Thyroid gland (tissue), 4 donors: ENCODE measurements at regions not wholly inside any gene's neighbourhood (a gene's known extent, or its start where the extent isn't known, plus 50 kb on each side); places are given as distances from the start of the nearest gene placed in this dataset.
"Not testable (repeated sequence)": the region's sequence is repeated elsewhere in the genome, so short reads cannot be mapped to it uniquely, and the experiment has no call there.

Source experiments
- DNase-seq, 2 donors: peaks; one replicate each; pipeline ENCODE4 v3.0.0-alpha.2; 2019
- H3K27ac ChIP-seq, 3 donors: fragments of 200-600 bp; sonication (generic); 1 replicate in 2 of 3; 2 replicates in 1 of 3; pipeline ENCODE4 v1.5.1; 2016 to 2019; ENCODE audit warnings: mild to moderate bottlenecking in 1 of 3, moderate library complexity in 1 of 3
- H3K27me3 ChIP-seq: fragments of 200-600 bp; sonication (generic); one replicate; pipeline ENCODE4 v1.5.1; 2019
- H3K36me3 ChIP-seq, 2 donors: fragments of 200-600 bp; sonication (generic); one replicate each; pipeline ENCODE4 v1.5.1; 2016 to 2019
- H3K4me1 ChIP-seq, 2 donors: fragments of 200-600 bp; sonication (generic); one replicate each; pipeline ENCODE4 v1.5.1; 2017 to 2019
- H3K4me3 ChIP-seq, 3 donors: fragments of 200-600 bp; sonication (generic); replicated peaks in 1 of 3; 1 replicate in 2 of 3; 2 replicates in 1 of 3; pipeline ENCODE4 v1.5.1; 2016; ENCODE audit warnings: mild to moderate bottlenecking in 1 of 3
- H3K9me3 ChIP-seq: fragments of 200-600 bp; sonication (generic); one replicate; pipeline ENCODE4 v1.5.1; 2017
- CTCF ChIP-seq, 6 experiments: fragments of 200-600 bp in 3 of 6; fragments of 450-650 bp in 3 of 6; sonication (generic) in 3 of 6; IDR thresholded peaks; one replicate each; pipeline ENCODE4 v1.5.1; 2016 to 2019; ENCODE audit warnings: antibody characterized with exemption in 6 of 6, mild to moderate bottlenecking in 2 of 6, inconsistent platforms in 1 of 6, moderate library complexity in 1 of 6
- POLR2A ChIP-seq, 2 donors: fragments of 450-650 bp; IDR thresholded peaks; one replicate each; pipeline ENCODE4 v1.6.1; 2017; ENCODE audit warnings: antibody characterized with exemption in 2 of 2, mild to moderate bottlenecking in 2 of 2, moderate library complexity in 1 of 2
- WGBS, 2 donors: methylation state at CpG; one replicate each; pipeline ENCODE4 v1.1.5; 2017; 5-methylcytosine and 5-hydroxymethylcytosine counted together
- intact Hi-C: fragments of 100-400 bp; cut with DNase I; formaldehyde crosslinking; loops from one replicate; pipeline ENCODE4 v1.15.1; 2023

GRCh38 chr2:40020997-40021396 is 241.9 kb upstream of the THUMPD2 start:
- no peaks in the 10 kb centered on the region for H3K36me3 ChIP-seq
- no peak overlapping the region for H3K4me3 ChIP-seq
- no peak overlapping the region for H3K27ac ChIP-seq
- no peak for DNase-seq
- no peaks in the 10 kb centered on the region for H3K4me1 ChIP-seq
- TF ChIP-seq POLR2A (IDR thresholded peaks at IDR 0.05) (no peak), CTCF (IDR thresholded peaks at IDR 0.05) (no peak)
- no peaks in the 10 kb centered on the region for H3K27me3 ChIP-seq
- no peaks in the 10 kb centered on the region for H3K9me3 ChIP-seq
- intact Hi-C loops: no loop called here
- 94 to 100% methylated on average over 1 of the region's 1 CpG for WGBS, 2 donors

- TF ChIP-seq POLR2A (IDR thresholded peaks at IDR 0.05) (no peak), CTCF (IDR thresholded peaks at IDR 0.05) (no peak)
- no peaks in the 10 kb centered on the region for H3K4me1 ChIP-seq
- no peaks in the 10 kb centered on the region for H3K9me3 ChIP-seq
- no peaks in the 10 kb centered on the region for H3K27me3 ChIP-seq
- H3K27ac ChIP-seq: no peak overlapping the region
- 69 to 76% methylated on average over 1 of the region's 1 CpG for WGBS, 2 donors
- intact Hi-C loops: no loop called here
- H3K4me3 ChIP-seq: no peak overlapping the region
- no peak for DNase-seq
- no peaks in the 10 kb centered on the region for H3K36me3 ChIP-seq
These were observed 237.3 kb upstream of the THUMPD2 start for GRCh38 chr2:40016151-40016885.

GRCh38 chr2:40013962-40014361 is 234.9 kb upstream of the THUMPD2 start:
- intact Hi-C loops, H3K9me3 ChIP-seq, H3K36me3 ChIP-seq, H3K27me3 ChIP-seq, DNase-seq, H3K4me3 ChIP-seq, H3K4me1 ChIP-seq, H3K27ac ChIP-seq: not testable (repeated sequence)
- 92 to 99% methylated on average over 12 to 17 of the region's 17 CpGs for WGBS, 2 donors

GRCh38 chr2:40004336-40004735 is 225.3 kb upstream of the THUMPD2 start:
- Histone ChIP-seq H3K4me1 (no peaks in the 10 kb centered on the region), H3K27ac (no peak overlapping the region), H3K4me3 (no peak overlapping the region), H3K9me3 (no peaks in the 10 kb centered on the region), H3K36me3 (no peaks in the 10 kb centered on the region), H3K27me3 (no peaks in the 10 kb centered on the region)
- no peak for DNase-seq
- intact Hi-C loops: no loop called here
- no peak for TF ChIP-seq CTCF (IDR thresholded peaks at IDR 0.05)
- no peak for TF ChIP-seq POLR2A (IDR thresholded peaks at IDR 0.05)
- WGBS, 2 donors: 8 to 11% methylated on average over 1 of the region's 1 CpG

GRCh38 chr2:40002339-40002738 is 223.3 kb upstream of the THUMPD2 start:
- Histone ChIP-seq H3K4me1 (no peaks in the 10 kb centered on the region), H3K27me3 (no peaks in the 10 kb centered on the region), H3K4me3 (no peak overlapping the region), H3K36me3 (no peaks in the 10 kb centered on the region), H3K27ac (no peak overlapping the region), H3K9me3 (no peaks in the 10 kb centered on the region)
- intact Hi-C loops: no loop called here
- WGBS, 2 donors: 93 to 96% methylated on average over 3 of the region's 3 CpGs
- no peak for DNase-seq
- TF ChIP-seq CTCF (IDR thresholded peaks at IDR 0.05) (no peak), POLR2A (IDR thresholded peaks at IDR 0.05) (no peak)
